GM21447 (cell line): ENCODE measurements at regions not wholly inside any gene's neighbourhood (a gene's known extent, or its start where the extent isn't known, plus 50 kb on each side); places are given as distances from the start of the nearest gene placed in this dataset.
"Not testable (repeated sequence)": the region's sequence is repeated elsewhere in the genome, so short reads cannot be mapped to it uniquely, and the experiment has no call there.

Experiments used
- ATAC-seq: cut with Tn5 transposase; IDR thresholded peaks from one replicate; pipeline ENCODE4 v1.9.1; 2021; ENCODE audit not compliant: unreplicated experiment

DNA sequence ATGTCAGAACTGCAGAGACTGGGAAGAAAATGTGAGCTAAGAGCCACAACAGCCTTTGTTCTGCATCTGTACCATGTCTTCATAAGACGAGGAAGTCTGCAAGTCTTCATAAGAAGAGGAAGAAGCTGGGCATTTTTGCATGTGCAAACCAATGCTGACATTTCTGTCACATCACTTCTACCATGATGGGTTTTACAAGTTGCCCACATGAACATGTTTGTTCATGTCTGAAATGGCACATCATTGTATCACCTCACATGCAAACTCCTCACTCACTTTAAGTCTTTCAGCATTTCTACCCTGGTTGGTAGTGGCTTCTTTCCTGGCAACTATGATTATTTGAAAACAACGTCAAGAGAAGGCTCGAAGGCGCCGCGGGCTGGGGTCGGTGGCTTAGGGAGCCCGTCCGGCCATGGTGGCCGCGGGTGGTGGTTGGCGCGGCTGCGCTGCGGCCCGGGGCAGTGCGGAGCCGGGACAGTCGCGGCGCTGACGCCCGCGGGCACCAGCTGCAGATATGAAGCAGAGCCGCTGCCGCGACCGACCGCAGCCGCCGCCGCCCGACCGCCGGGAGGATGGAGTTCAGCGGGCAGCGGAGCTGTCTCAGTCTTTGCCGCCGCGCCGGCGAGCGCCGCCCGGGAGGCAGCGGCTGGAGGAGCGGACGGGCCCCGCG is 433.1 kb upstream of the WWC1 start:
- not testable (repeated sequence) for ATAC-seq

DNA sequence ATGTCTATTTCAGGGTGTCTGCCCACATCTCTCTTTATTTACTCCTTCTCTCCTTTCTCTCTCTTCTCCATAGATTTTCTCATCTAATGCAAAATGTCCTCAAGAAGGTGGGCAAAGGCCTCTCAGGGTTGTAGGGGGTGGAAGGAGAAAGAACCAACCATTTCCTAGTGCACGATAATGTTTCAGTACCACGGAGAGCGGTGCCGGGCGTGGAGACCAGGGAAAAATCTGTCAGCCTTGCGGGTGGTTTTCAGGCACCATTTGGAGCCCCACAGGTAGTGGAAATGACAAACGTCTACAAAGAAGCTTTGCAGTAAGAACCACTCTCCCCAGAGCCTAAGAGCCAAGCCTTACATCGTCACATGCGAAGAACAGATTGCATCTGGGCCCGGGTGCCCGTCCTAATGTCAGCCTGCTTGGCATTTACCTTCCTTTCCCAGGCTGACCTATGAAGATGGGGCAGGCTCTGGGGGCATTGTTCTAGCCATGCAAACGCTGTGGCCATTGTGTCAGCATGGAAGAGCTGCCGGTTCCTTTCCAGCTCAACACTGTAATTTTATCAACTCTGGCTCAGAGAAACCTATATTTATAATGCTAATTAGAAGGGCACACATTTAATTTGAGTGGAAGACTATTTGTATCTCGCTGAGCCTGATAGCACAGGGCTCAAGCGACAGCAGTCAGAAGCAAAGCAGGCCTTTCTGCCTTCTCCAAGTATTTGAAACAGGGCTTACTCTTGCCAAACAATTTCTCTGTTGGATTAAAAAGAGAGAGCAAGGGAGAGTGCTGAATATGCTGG is 430.1 kb upstream of the WWC1 start:
- ATAC-seq, result no peak

- no peak for ATAC-seq
These were observed 429.5 kb upstream of the WWC1 start for GRCh38 chr5:167861928-167862426.

DNA sequence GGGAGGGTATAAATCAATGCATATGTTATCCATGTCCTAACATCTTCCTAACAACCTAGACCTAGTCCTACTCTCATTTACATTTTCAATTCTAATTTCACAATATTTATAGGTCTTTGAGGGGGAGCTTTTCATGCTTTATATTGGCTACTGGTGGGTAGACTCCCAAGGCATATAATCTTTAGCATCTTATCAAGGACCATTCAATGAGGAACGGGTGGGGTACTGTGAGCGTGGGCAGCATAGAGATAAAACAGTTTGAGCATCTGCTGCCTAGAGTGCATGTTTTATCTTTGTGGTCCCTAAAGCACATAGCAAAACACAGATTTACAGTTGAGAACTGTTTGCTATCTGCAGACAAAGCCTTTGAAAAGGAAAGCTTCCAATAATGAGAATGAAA is 427.6 kb upstream of the WWC1 start:
- no peak for ATAC-seq

DNA sequence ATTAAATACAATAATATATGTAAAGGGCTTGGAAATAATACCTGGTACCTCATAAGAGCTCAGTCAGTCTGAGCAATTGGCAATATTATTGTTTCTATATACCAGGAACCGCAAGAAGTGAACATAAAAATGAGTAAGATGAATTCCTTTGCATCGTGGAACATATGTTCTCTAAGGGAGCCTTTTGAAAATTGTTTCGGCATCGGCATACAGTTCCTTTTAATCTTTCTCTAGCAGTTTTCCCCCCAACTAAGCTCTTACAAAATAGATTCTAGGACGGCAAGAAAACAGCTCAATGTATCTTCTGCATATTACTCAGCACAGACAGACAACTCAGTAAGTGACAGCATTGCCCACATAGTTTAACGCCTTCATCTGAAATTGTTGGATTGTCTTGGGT is 426.6 kb upstream of the WWC1 start:
- no peak for ATAC-seq

GRCh38 chr5:167866797-167867196 is 424.6 kb upstream of the WWC1 start:
- ATAC-seq, result no peak

GRCh38 chr5:167867281-167867680 is 424.2 kb upstream of the WWC1 start:
- ATAC-seq, result no peak

DNA sequence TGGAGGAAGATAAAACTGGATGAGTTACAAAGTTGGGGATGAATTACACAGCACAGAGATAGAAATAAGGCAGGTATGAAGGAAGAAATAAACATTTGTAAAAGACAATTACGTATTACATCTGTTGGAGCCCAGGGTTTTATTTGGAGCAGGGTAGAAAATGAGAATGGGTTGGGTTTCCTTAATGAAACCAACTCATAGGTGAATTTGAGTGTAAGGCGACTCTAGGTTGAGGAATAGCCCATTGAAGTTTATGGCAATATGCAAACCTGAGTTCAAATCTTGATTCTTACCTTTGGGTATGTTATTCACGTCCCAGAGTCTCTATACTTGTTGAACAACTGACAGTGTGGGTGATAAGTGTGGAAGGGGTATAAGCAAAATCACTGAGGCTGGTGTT is 422.3 kb upstream of the WWC1 start:
- no peak for ATAC-seq

DNA sequence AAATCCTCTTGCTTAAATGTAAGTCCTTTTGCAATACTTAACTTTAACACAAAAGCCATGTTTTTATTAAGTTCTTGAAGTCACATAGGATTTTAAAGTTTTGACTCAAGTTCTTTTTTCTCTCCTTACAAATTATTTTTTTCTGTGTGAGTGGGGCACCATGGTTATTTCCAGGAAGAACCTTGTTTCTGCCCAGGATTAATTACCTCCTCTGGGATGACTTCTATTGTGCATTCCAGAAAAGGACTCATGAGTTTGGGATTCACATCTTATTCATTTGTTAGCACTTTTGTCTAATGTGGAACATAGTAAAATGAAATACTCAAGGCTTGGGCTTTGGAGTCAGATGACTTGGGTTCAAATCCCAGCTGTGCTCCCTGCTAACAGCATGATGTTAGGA is 421.4 kb upstream of the WWC1 start:
- ATAC-seq, result no peak

DNA sequence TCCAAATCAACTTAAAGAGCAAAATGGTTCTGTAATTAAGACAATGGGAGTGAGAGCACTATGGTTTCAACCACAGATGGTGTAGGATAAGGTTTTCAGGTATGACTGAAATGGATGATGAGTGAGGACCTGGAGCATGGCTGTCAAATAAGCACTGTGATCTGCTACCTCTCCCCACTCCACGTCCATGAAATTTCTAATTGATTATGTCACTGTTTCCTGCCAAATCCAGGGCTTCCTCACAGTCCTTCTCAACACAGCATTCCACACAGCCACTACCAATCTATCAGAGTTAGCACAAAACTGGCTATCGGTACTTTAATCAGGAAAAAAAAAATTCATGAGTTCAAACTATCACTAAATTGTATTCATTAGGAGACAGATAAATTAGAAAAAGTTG is 420.4 kb upstream of the WWC1 start:
- no peak for ATAC-seq

DNA sequence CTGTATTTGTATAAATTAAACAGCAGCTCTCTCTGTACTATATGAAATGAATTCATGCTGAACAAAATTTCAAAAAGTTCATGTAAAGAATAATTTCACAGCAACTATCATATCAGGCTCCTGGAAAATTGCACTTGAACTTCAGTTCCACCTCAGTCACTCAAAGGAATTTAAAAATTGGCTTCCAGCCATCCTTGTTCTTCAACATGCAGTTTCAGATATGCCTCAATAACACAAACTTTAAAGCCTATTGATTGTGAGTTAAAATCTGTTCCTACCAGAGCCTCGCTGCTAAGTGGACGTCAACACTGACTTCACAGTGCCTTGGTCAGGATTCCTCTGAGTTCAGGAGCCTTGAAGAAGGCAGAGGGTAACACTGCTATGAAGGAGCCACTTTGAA is 418.7 kb upstream of the WWC1 start:
- ATAC-seq, result no peak

- no peak for ATAC-seq
These were observed 414.2 kb upstream of the WWC1 start for GRCh38 chr5:167877114-167877722.

DNA sequence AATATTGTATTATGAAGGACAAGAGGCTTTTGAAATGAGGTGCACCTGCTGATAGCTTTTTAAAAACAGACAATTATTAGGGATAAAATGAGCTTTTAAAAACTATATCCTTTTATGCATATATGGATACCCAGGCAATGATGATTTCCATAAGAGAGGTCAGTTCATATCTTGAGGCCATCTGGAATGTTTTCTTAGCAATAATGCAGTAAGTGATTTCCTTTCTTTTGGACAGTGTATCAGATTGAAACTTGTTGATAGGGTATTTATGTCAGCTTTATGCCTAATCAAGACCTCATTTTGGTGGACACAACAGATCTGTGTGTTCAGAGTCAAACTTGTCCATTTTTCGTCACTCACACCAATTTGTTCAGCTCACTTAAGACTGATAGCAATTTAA is 413.5 kb upstream of the WWC1 start:
- ATAC-seq, result no peak

DNA sequence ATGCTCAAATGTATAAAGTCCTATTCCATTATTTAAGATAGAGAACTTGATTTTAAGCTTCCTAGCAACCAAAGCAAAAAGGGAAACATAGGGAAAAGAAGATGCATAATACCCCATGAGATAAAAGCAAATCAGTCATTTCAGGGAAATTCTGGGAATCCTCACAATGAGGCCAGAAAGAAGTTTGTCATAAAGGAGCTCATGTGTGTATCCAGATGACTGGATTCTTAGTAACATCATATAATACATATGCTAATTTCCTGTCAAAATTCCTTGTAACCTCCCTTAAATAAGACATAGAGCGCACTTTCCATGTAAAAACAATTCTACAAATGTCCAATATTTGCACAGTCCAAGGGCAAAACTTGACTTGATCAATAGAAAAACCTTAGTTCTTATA is 411.0 kb upstream of the WWC1 start:
- no peak for ATAC-seq

DNA sequence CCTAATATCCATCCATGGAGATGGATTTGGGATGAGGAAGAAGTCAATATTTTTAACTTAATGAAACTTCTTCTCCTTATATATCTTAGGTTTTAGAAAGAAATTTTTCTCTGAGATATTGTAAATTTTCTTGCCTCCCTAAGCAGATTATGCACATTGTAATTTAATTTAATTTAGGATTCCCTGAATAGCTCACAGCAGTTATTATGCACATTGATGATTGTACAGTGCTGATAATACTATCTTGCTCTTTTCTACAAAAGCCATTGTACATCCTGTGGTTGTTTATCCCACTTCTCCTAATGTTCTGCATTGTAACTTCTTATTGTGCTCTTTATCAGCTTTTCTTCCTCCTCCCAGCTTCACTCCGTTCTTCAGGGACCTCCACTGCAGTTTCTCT is 410.4 kb upstream of the WWC1 start:
- no peak for ATAC-seq

- no peak for ATAC-seq
These were observed 405.2 kb upstream of the WWC1 start for GRCh38 chr5:167886196-167886595.

DNA sequence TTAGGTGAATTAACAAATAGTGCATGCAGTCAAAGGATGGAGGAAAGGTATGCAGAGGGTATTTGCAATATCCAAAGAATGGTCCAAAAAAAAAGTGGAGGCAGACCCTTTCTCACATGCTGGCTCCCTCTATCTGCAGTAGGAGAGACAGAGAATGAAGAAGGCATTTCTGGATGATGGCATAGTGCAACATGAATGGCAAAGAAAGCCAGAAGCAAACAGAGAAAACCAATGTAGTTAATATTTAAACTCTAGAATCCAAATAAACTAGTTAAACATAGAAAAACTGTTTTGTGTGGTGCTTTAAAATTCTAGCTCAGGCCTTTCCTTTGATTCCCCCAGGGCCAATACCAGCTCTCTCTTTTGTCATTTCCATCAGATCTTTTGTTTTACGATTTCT is 403.1 kb upstream of the WWC1 start:
- no peak for ATAC-seq

GRCh38 chr5:167889276-167889675 is 402.2 kb upstream of the WWC1 start:
- no peak for ATAC-seq

- ATAC-seq, result no peak
These were observed 398.9 kb upstream of the WWC1 start for GRCh38 chr5:167892352-167893115.

DNA sequence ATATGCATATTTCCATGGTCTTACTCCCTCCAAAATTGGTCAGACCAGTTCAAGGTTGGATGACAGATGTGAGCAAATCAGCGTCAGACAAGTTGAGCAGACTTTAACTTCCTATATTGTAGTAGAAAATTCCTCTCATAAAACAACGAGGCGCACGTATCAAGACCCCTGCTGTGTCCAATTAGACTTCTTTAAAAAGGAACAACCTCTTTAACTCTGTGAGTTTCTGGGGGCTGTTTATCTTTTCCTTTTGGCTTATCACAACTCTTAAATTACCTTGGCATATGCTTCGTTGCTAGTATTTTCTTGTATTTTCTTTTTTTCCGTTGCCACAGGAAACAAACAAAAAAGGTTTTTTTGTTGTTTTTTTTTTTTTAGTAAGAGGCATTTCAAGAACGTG is 398.2 kb upstream of the WWC1 start:
- ATAC-seq, result no peak
